ENCODE measurements at regions not wholly inside any gene's neighbourhood (a gene's known extent, or its start where the extent isn't known, plus 50 kb on each side); places are given as distances from the start of the nearest gene placed in this dataset.

DNA sequence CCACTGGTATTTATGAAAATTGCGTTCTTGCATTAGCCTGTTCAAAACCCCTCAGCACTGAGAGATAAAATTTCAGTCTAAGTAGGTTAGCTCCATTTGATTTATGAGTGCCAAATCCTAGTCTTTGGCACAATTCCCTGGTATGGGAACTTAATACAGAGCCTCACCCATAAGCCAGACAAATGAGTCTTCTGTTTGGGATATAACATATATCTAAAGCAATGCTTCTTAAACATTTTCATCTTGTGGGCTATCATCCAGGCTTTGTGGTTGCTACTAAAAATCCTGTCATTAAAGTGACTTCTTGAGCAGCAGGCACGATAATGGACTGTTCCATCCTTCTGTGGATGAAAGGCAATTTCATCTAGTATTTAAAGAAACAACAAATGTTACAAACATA lies 419.5 kb upstream of the ACTBL2 start:
- no peaks in the 10 kb centered on the region for H3K27me3 ChIP-seq (ENCODE audit: insufficient read depth, low read length)
- no peak overlapping the region for H2AFZ ChIP-seq (ENCODE audit: low read length)
- TF ChIP-seq, protein P1, sequence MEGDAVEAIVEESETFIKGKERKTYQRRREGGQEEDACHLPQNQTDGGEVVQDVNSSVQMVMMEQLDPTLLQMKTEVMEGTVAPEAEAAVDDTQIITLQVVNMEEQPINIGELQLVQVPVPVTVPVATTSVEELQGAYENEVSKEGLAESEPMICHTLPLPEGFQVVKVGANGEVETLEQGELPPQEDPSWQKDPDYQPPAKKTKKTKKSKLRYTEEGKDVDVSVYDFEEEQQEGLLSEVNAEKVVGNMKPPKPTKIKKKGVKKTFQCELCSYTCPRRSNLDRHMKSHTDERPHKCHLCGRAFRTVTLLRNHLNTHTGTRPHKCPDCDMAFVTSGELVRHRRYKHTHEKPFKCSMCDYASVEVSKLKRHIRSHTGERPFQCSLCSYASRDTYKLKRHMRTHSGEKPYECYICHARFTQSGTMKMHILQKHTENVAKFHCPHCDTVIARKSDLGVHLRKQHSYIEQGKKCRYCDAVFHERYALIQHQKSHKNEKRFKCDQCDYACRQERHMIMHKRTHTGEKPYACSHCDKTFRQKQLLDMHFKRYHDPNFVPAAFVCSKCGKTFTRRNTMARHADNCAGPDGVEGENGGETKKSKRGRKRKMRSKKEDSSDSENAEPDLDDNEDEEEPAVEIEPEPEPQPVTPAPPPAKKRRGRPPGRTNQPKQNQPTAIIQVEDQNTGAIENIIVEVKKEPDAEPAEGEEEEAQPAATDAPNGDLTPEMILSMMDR (IDR thresholded peaks at IDR 0.05; ENCODE audit: low read length), result no peak
- no peak for TF ChIP-seq EZH2 (IDR thresholded peaks at IDR 0.05; ENCODE audit: borderline replicate concordance, low read length)
- no peaks in the 10 kb centered on the region for H3K9me2 ChIP-seq (ENCODE audit: low read depth, low read length)
- no peaks in the 10 kb centered on the region for H3K9me3 ChIP-seq (ENCODE audit: low read length)
- no peak overlapping the region for H3K4me2 ChIP-seq (ENCODE audit: low read length)
- H3K9ac ChIP-seq (ENCODE audit: low read length), result no peak overlapping the region
- H3K36me3 ChIP-seq (ENCODE audit: insufficient read depth, low read length), result no peaks in the 10 kb centered on the region
- H3K4me1 ChIP-seq (ENCODE audit: insufficient read depth, low read length, severe bottlenecking), result no peaks in the 10 kb centered on the region
- no peak overlapping the region for H3K4me3 ChIP-seq (ENCODE audit: low read depth, low read length, poor library complexity, severe bottlenecking)
- no peaks in the 10 kb centered on the region for H3K79me2 ChIP-seq (ENCODE audit: insufficient read depth, low read length)
- no peaks in the 10 kb centered on the region for H4K20me1 ChIP-seq (ENCODE audit: insufficient read depth, low read length)
- no peak overlapping the region for H3K27ac ChIP-seq (ENCODE audit: low read depth, low read length, poor library complexity, severe bottlenecking)
- no peaks in the 10 kb centered on the region for H3F3A ChIP-seq (ENCODE audit: insufficient read depth, low read length)

DNA sequence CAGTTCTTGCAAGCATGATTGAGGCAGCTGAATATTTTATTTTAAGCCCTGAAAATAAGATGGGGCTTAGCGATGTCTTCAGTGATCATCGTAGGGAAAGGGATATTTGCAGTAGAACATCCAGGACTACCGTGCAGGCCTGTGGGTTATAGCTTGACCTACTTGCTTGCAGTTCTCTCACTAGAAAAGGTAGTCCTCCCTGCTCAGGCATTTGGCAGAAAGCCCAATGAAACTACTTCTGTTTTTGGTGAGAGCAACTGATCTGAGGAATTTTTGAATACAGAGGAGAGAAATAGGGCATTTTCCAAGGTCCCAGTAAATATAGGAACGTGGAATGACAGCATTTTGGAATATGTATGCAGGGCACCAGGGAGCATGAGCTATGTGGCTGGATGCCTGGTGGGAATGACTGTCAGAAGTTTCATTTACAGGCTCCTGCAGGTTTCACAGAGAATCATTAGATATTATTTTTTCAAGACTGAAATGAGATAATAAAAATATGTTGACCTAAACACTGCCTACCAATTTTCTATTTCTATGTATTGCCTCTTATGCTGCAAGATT lies 417.9 kb upstream of the ACTBL2 start:
- Histone ChIP-seq H2AFZ (ENCODE audit: low read length) (no peak overlapping the region), H3F3A (ENCODE audit: insufficient read depth, low read length) (no peaks in the 10 kb centered on the region), H3K9ac (ENCODE audit: low read length) (no peak overlapping the region), H3K79me2 (ENCODE audit: insufficient read depth, low read length) (no peaks in the 10 kb centered on the region), H3K9me3 (ENCODE audit: low read length) (no peaks in the 10 kb centered on the region), H3K4me2 (ENCODE audit: low read length) (no peak overlapping the region), H3K36me3 (ENCODE audit: insufficient read depth, low read length) (no peaks in the 10 kb centered on the region), H3K27me3 (ENCODE audit: insufficient read depth, low read length) (no peaks in the 10 kb centered on the region), H3K4me1 (ENCODE audit: insufficient read depth, low read length, severe bottlenecking) (no peaks in the 10 kb centered on the region), H4K20me1 (ENCODE audit: insufficient read depth, low read length) (no peaks in the 10 kb centered on the region), H3K27ac (ENCODE audit: low read depth, low read length, poor library complexity, severe bottlenecking) (no peak overlapping the region), H3K4me3 (ENCODE audit: low read depth, low read length, poor library complexity, severe bottlenecking) (no peak overlapping the region), H3K9me2 (ENCODE audit: low read depth, low read length) (no peaks in the 10 kb centered on the region)
- TF ChIP-seq EZH2 (IDR thresholded peaks at IDR 0.05; ENCODE audit: borderline replicate concordance, low read length), result no peak

- no peaks in the 10 kb centered on the region for H3K36me3 ChIP-seq (ENCODE audit: insufficient read depth, low read length)
- no peak overlapping the region for H2AFZ ChIP-seq (ENCODE audit: low read length)
- no peak for TF ChIP-seq EZH2 (IDR thresholded peaks at IDR 0.05; ENCODE audit: borderline replicate concordance, low read length)
- TF ChIP-seq, protein P1 (IDR thresholded peaks at IDR 0.05; ENCODE audit: low read length), result no peak
- no peaks in the 10 kb centered on the region for H4K20me1 ChIP-seq (ENCODE audit: insufficient read depth, low read length)
- no peaks in the 10 kb centered on the region for H3K9me3 ChIP-seq (ENCODE audit: low read length)
- no peak overlapping the region for H3K27ac ChIP-seq (ENCODE audit: low read depth, low read length, poor library complexity, severe bottlenecking)
- H3K79me2 ChIP-seq (ENCODE audit: insufficient read depth, low read length), result no peaks in the 10 kb centered on the region
- no peak overlapping the region for H3K9ac ChIP-seq (ENCODE audit: low read length)
- no peak overlapping the region for H3K4me2 ChIP-seq (ENCODE audit: low read length)
- H3K27me3 ChIP-seq (ENCODE audit: insufficient read depth, low read length), result no peaks in the 10 kb centered on the region
- no peaks in the 10 kb centered on the region for H3K4me1 ChIP-seq (ENCODE audit: insufficient read depth, low read length, severe bottlenecking)
- no peaks in the 10 kb centered on the region for H3F3A ChIP-seq (ENCODE audit: insufficient read depth, low read length)
- H3K4me3 ChIP-seq (ENCODE audit: low read depth, low read length, poor library complexity, severe bottlenecking), result no peak overlapping the region
- H3K9me2 ChIP-seq (ENCODE audit: low read depth, low read length), result no peaks in the 10 kb centered on the region
Observed at GRCh38 chr5:57896576-57896975, 414.0 kb upstream of the ACTBL2 start.

- TF ChIP-seq, protein P1 (IDR thresholded peaks at IDR 0.05; ENCODE audit: low read length), result no peak
- no peak for TF ChIP-seq EZH2 (IDR thresholded peaks at IDR 0.05; ENCODE audit: borderline replicate concordance, low read length)
- H4K20me1 ChIP-seq (ENCODE audit: insufficient read depth, low read length), result no peaks in the 10 kb centered on the region
- H2AFZ ChIP-seq (ENCODE audit: low read length), result no peak overlapping the region
- no peaks in the 10 kb centered on the region for H3K36me3 ChIP-seq (ENCODE audit: insufficient read depth, low read length)
- H3K9me3 ChIP-seq (ENCODE audit: low read length), result no peaks in the 10 kb centered on the region
- no peak overlapping the region for H3K9ac ChIP-seq (ENCODE audit: low read length)
- H3K4me1 ChIP-seq (ENCODE audit: insufficient read depth, low read length, severe bottlenecking), result no peaks in the 10 kb centered on the region
- no peaks in the 10 kb centered on the region for H3F3A ChIP-seq (ENCODE audit: insufficient read depth, low read length)
- H3K4me3 ChIP-seq (ENCODE audit: low read depth, low read length, poor library complexity, severe bottlenecking), result no peak overlapping the region
- no peaks in the 10 kb centered on the region for H3K27me3 ChIP-seq (ENCODE audit: insufficient read depth, low read length)
- no peaks in the 10 kb centered on the region for H3K79me2 ChIP-seq (ENCODE audit: insufficient read depth, low read length)
- H3K9me2 ChIP-seq (ENCODE audit: low read depth, low read length), result no peaks in the 10 kb centered on the region
- H3K4me2 ChIP-seq (ENCODE audit: low read length), result no peak overlapping the region
- H3K27ac ChIP-seq (ENCODE audit: low read depth, low read length, poor library complexity, severe bottlenecking), result no peak overlapping the region
Observed at GRCh38 chr5:57895766-57896165, 413.2 kb upstream of the ACTBL2 start.
